ENCODE measurements at regions not wholly inside any gene's neighbourhood (a gene's known extent, or its start where the extent isn't known, plus 50 kb on each side); places are given as distances from the start of the nearest gene placed in this dataset.

GRCh38 chr1:60877376-60877775, 205.0 kb upstream of the NFIA start (continued):
- TF ChIP-seq ARID4B (CRISPR knock-in tag; IDR thresholded peaks at IDR 0.05; ENCODE audit: borderline replicate concordance) (no peak), ZNF219 (CRISPR knock-in tag; IDR thresholded peaks at IDR 0.05; ENCODE audit: borderline replicate concordance) (no peak)

GRCh38 chr1:60876952-60877351, 205.4 kb upstream of the NFIA start:
- H3K4me1 Mint-ChIP-seq: peaks cover 12% of the 10 kb centered on the region; the same call in 1 of the 2 replicates
- CTCF ChIA-PET: no interaction called here

GRCh38 chr1:60875138-60875537, 207.2 kb upstream of the NFIA start:
- DNase-seq (ENCODE audit: low spot score): no peak
- CTCF ChIA-PET: no interaction called here
- ATAC-seq: no peak
- no peak overlapping the region for H3K27ac Mint-ChIP-seq
- peaks cover 25% of the 10 kb centered on the region for H3K4me1 Mint-ChIP-seq
- no peak overlapping the region for H3K4me3 Mint-ChIP-seq
- no peaks in the 10 kb centered on the region for H3K9me3 Mint-ChIP-seq
- POLR2A ChIA-PET: no interaction called here
- no peaks in the 10 kb centered on the region for H3K27me3 Mint-ChIP-seq (ENCODE audit: low read depth)
- no peaks in the 10 kb centered on the region for H3K36me3 Mint-ChIP-seq
- TF ChIP-seq ZNF396 (CRISPR knock-in tag; IDR thresholded peaks at IDR 0.05; ENCODE audit: borderline replicate concordance) (no peak), MAX (CRISPR knock-in tag; IDR thresholded peaks at IDR 0.05) (no peak), NFATC4 (CRISPR knock-in tag; IDR thresholded peaks at IDR 0.05) (no peak), ZNF512 (CRISPR knock-in tag; IDR thresholded peaks at IDR 0.05; ENCODE audit: borderline replicate concordance) (no peak), HMGA2 (CRISPR knock-in tag; IDR thresholded peaks at IDR 0.05) (no peak), KAT7 (CRISPR knock-in tag; IDR thresholded peaks at IDR 0.05; ENCODE audit: borderline replicate concordance) (no peak), SMAD4 (CRISPR knock-in tag; IDR thresholded peaks at IDR 0.05) (no peak), ZNF532 (CRISPR knock-in tag; IDR thresholded peaks at IDR 0.05; ENCODE audit: borderline replicate concordance) (no peak), CREM (CRISPR knock-in tag; IDR thresholded peaks at IDR 0.05) (no peak), MLX (CRISPR knock-in tag; IDR thresholded peaks at IDR 0.05) (no peak), GTF2I (CRISPR knock-in tag; conservative IDR thresholded peaks at IDR 0.05) (no peak), NR2C2 (CRISPR knock-in tag; IDR thresholded peaks at IDR 0.05) (no peak), ZBTB21 (CRISPR knock-in tag; IDR thresholded peaks at IDR 0.05; ENCODE audit: borderline replicate concordance) (no peak), ZNF138 (CRISPR knock-in tag; conservative IDR thresholded peaks at IDR 0.05) (no peak), CBFB (CRISPR knock-in tag; IDR thresholded peaks at IDR 0.05; ENCODE audit: low read depth) (no peak), GABPB1 (CRISPR knock-in tag; IDR thresholded peaks at IDR 0.05) (no peak), ESRRA (CRISPR knock-in tag; IDR thresholded peaks at IDR 0.05; ENCODE audit: borderline replicate concordance) (no peak), NR1H2 (CRISPR knock-in tag; IDR thresholded peaks at IDR 0.05) (no peak)

More at GRCh38 chr1:60876952-60877351, 205.4 kb upstream of the NFIA start:
- DNase-seq (ENCODE audit: low spot score) (no peak), ATAC-seq (no peak)
- POLR2A ChIA-PET: no interaction called here
- Mint-ChIP-seq H3K36me3 (no peaks in the 10 kb centered on the region), H3K27me3 (ENCODE audit: low read depth) (no peaks in the 10 kb centered on the region), H3K9me3 (no peaks in the 10 kb centered on the region), H3K4me3 (no peak overlapping the region), H3K27ac (no peak overlapping the region)
- TF ChIP-seq E2F5 (CRISPR knock-in tag; IDR thresholded peaks at IDR 0.05): no peak
